SW480 (cell line): ENCODE measurements at regions not wholly inside any gene's neighbourhood (a gene's known extent, or its start where the extent isn't known, plus 50 kb on each side); places are given as distances from the start of the nearest gene placed in this dataset.
A peak's percentile ranks its signal among the peaks of the same experiment; 100 is the strongest.

Experiments
- DNase-seq: peaks from one replicate; pipeline ENCODE4 v3.0.0-alpha.2; 2016; ENCODE audit warnings: low spot score

DNA sequence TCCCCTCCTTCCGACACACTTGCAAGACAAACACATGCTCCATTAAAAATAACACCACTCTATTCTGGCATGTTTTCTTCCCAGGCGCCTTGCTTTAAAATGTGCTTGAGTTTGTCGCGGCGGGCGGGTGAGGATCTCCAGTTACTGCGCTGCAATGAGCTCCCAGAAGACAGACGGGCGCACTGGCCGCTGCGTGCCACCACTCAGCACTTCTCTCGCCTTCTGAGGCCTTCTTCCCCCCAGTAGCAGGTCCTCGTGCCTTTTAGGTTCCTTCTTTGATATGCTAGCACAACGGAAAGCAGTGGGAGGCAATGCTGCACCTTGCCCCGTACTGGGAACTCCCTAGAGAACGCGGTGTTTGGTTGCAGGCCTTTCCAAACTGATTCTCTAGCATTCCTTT is 279.5 kb upstream of the NR5A2 start:
- DNase-seq: no peak

DNA sequence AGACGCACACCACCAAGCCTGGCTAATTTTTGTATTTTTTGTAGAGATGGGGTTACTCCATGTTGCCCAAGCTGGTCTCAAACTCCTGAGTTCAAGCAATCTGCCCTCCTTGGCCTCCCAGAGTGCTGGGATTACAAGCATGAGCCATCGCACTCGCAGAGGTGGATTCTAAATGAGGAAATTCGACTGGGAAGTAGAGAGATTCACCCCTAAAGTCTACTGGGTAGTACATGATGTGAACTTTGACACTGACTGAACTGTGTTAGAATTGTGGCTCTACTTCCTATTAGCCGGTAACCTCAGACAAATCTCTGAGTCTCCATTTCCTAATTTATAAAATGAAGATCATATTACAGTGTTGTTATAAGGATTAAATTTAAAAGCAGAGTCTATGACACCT is 276.0 kb upstream of the NR5A2 start:
- no peak for DNase-seq

DNA sequence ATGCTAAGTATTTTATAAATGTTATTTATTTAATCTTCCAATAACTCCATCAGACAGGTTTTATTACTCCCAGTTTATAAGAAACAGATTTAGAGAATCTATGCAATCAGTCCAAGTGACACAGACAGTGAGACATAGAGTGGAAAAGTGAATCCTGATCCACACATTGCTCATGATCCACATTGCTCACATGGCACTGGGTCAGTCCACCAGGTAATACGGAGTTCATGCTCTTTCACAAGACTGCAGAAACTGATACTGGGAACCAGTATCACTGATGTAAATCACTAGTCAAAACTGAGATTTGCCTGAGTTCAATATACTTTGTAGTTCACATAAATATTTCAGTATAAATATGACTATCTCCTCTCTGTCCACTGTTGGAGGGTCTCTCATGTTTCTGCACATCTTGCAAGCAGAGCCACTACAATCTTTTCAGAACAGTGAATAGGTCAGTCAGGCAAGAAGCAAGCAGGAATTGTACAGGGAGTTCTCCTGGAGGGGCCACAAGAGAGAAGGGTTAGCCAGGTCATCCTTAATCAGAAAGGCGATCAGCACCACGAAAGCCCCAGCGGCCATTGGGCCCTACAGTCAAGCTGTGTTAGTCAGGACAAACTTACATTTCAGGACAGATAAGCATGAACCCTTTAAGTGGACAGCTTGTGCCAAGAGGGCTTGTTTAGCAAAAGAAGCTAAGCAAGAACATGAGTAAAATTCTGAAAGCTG is 275.4 kb upstream of the NR5A2 start:
- no peak for DNase-seq

DNA sequence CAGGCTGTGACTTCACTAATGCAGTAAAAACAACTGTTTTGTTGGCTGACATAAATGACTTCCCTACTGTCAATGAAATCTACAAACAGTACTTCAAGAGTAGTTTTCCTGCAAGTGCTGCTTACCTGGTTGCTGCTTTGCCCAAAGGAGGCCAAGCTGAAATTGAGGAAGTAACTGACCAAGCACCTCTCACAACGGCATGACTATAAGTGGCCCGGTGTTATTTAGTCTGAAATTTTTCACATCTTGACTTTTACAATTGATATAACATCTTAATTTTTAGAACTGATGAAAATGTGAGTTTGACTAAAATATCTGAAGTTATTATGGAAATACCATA is 274.9 kb upstream of the NR5A2 start:
- no peak for DNase-seq

DNA sequence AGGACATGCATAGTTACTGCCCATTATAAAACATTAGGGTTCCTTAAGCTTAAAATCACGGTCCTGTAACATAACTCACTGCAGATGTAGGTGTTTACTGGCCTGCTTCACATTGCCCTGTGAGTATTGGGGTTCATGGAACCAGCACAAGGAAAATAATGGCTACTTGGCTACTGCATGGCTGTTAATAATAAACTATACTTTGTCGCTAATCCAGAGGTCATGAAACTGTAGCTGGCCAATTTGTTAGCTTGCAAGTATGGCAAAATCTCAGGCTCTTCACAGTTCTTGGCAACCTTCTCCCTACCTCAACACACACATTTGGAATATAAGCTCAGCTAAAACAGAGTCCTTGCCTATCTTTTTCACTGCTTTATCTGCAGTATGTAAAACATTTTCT is 274.0 kb upstream of the NR5A2 start:
- DNase-seq: no peak

GRCh38 chr1:199756066-199756465 is 271.4 kb upstream of the NR5A2 start:
- DNase-seq: no peak

GRCh38 chr1:199758626-199759255 is 268.8 kb upstream of the NR5A2 start:
- DNase-seq: peak; percentile 2

GRCh38 chr1:199759268-199759730 is 268.2 kb upstream of the NR5A2 start:
- DNase-seq: peak; percentile 81

GRCh38 chr1:199762572-199762971 is 264.9 kb upstream of the NR5A2 start:
- no peak for DNase-seq

DNA sequence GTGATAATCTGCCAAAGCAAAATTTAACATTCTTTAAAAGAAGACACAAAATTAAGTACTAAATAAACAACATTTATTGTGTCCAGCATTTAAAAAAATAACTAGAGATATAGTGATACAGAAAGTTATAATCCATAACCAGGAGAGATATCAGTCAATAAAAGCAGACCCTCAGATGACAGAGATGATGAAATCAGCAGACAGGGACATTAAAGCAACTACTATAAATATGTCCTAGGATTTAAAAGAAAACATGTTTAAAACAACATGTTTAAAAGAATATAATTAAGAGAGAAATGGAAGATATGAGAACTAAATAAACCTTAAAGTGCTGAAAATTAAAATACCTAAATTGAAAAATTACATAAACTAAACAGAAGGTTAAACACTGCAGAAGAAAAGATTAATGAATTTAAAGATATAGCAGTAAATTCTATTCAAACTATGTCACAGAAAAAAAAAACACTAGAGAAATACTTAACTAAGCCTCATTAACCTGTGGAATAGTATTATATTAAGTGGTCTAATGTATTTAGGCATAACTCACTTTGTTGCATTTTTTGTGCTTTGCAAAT is 261.2 kb upstream of the NR5A2 start:
- DNase-seq: no peak

DNA sequence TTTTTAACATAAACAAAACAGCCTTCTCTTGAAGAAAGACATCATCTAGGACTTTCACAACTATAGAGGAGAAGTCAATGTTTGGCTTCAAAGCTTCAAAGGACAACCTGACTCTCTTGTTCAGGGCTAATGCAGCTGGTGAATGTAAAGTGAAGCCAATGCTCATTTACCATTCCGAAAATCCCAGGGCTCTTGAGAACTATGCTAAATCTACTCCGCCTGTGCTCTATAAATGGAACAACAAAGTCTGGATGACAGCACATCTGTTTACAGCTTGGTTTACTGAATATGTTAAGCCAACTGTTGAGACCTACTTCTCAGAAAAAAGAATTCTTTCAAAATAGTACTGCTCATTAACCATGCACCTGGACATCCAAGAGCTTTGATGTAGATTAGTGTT is 259.8 kb upstream of the NR5A2 start:
- no peak for DNase-seq

DNA sequence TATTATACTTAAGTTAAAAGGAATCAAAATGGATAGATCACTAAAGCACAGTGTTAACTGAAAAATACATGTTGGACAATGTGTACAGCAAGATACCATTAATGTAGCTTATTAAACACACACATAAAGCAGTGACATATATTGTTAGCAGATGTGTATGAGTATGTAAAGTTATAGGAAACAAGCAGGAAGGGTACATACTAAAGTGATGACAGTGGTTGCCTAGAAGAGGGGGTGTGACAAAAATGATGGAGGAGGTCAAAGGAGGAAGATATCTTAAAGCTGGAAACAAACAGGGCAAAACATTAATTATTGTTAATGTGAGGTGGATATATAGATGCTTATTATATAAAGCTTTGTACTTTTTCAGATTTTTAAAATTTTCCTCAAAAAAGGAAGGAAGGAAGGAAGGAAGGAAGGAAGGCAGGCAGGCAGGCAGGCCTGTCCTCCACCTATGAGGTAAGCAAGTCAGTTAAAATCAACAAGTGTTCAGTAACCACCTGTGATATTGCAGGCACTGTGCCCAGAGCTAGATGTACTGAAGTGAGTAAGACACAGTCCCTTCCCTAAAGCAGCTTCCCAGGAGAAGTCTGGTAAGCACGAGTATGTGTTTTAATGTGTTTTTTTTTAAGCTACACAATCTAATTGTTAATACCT is 252.9 kb upstream of the NR5A2 start:
- no peak for DNase-seq

GRCh38 chr1:199776768-199777497 is 250.6 kb upstream of the NR5A2 start:
- no peak for DNase-seq

DNA sequence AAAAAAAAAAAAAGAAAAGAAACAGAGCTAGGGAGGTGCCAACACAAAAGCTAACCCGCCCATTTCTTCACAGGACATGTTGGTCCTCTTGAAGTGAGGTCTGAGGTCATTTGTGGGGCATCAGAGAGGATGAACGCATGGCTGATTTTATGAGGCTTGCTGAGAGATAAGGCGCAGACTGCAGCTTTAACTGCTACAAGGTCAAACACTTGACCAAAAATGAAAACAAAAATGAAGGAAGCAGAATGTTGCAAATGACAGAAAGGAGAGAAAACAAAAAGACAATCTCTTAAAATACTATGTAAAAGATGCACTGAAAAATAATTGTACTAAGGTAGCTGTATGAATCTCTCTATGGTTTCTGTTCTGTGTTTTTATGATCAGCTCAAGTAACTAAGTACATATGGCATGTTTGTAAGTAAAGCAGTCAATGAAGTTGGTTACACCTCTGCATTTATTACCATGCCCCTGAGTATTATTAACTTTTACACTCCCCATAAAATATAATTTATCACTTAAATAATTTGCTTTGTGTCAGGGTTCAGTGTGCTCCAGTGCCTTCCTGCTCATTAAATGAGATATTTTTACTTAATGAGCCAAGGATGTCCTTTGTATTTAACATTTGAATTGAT is 249.1 kb upstream of the NR5A2 start:
- DNase-seq: no peak

DNA sequence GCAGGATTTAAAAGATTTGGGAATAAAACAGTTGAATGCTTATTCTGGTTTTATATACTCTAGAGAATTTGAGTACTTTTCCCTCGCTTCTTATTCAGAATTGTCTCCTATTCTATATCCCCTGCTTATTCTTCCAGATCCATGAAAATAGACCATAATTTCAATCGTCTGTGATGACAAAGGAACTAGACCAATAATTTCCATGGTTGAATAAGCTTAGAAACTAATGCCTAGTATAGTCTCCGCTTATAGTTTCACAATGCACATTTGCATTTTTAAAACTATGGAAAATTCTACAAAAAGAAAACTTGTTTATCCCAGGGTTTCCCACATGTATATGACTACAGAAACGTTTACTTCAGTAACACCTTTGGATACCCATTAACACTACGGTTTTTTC is 247.4 kb upstream of the NR5A2 start:
- no peak for DNase-seq

GRCh38 chr1:199780948-199781670 is 246.4 kb upstream of the NR5A2 start:
- no peak for DNase-seq

- peak; percentile 31 for DNase-seq
These were observed 243.2 kb upstream of the NR5A2 start for GRCh38 chr1:199784138-199784895.

DNA sequence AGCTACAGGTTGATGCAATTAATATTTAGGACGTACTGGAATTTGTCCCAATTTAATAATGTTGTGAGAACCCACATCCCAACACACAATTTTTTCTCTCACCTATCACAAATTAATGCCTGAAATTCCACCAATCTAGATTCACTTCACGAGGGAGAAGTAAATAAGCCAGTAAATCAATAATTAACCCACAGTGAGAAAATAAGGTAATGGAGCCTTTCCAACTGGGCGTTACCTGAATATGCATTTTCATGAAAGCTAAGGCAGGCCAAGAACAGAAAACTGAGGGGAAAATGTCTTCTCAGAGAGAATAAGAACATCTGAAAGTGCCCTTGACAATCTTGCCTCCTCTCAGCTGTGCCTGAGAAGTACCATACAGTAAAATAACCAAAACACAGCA is 240.8 kb upstream of the NR5A2 start:
- no peak for DNase-seq

- DNase-seq: no peak
These were observed 238.4 kb upstream of the NR5A2 start for GRCh38 chr1:199789141-199789540.

GRCh38 chr1:199791495-199791894 is 236.0 kb upstream of the NR5A2 start:
- DNase-seq: no peak

- no peak for DNase-seq
These were observed 234.6 kb upstream of the NR5A2 start for GRCh38 chr1:199792874-199793273.
